ENCODE measurements at regions not wholly inside any gene's neighbourhood (a gene's known extent, or its start where the extent isn't known, plus 50 kb on each side); places are given as distances from the start of the nearest gene placed in this dataset.

DNA sequence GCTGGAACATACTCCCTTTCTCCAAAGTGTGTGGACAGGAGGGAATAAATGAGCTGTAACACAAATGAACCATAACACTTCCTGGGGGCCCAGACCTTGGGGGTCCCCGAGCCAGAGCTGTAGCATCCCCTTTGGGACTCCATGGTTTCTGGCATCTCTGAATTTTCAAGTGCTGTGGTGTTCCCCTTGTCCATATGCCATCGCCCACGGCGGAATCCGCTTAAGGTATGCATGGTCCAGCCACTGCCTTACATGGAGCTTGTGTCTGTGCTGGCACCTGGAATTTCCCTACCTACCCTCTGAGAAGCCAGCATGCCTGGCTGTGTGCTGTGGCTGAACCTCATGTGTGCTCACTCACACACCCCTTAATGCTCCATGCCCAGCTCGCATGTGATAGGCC lies 943.6 kb downstream of the SLITRK1 start:
- TF ChIP-seq, protein P1, sequence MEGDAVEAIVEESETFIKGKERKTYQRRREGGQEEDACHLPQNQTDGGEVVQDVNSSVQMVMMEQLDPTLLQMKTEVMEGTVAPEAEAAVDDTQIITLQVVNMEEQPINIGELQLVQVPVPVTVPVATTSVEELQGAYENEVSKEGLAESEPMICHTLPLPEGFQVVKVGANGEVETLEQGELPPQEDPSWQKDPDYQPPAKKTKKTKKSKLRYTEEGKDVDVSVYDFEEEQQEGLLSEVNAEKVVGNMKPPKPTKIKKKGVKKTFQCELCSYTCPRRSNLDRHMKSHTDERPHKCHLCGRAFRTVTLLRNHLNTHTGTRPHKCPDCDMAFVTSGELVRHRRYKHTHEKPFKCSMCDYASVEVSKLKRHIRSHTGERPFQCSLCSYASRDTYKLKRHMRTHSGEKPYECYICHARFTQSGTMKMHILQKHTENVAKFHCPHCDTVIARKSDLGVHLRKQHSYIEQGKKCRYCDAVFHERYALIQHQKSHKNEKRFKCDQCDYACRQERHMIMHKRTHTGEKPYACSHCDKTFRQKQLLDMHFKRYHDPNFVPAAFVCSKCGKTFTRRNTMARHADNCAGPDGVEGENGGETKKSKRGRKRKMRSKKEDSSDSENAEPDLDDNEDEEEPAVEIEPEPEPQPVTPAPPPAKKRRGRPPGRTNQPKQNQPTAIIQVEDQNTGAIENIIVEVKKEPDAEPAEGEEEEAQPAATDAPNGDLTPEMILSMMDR (IDR thresholded peaks at IDR 0.05) = no peak
- peaks cover 11 to 13% of the 10 kb centered on the region in 2 donors for H3K9me3 ChIP-seq (replicated peaks in 1 of 2; ENCODE audit: control insufficient read depth in 1 of 2, insufficient read depth in 1 of 2, low read length in 2 of 2)
- peaks cover 0 to 1% (median 0%) of the 10 kb centered on the region in 3 donors for H3K27me3 Mint-ChIP-seq (ENCODE audit: low read depth in 3 of 3)
- H3K4me3 ChIP-seq (replicated peaks in 1 of 3; ENCODE audit: low read depth in 2 of 3, low read length in 3 of 3) = no peak overlapping the region
- no peak overlapping the region for H3K27ac Mint-ChIP-seq
- 93% methylated on average over 6 of the region's 6 CpGs for WGBS (ENCODE audit: insufficient coverage)
- H3K4me3 Mint-ChIP-seq = no peak overlapping the region
- H2AFZ ChIP-seq (ENCODE audit: insufficient read depth, low read depth, low read length, poor library complexity, severe bottlenecking) = no peak overlapping the region
- H3K36me3 Mint-ChIP-seq = no peaks in the 10 kb centered on the region
- H3K9ac ChIP-seq (ENCODE audit: insufficient read depth, low read length, poor library complexity, severe bottlenecking) = no peak overlapping the region
- H3K79me2 ChIP-seq (ENCODE audit: insufficient read depth, low read length) = no peaks in the 10 kb centered on the region
- H4K20me1 ChIP-seq (ENCODE audit: insufficient read depth, low read length) = no peaks in the 10 kb centered on the region
- H3K9me3 Mint-ChIP-seq = peaks cover 0 to 16% (median 8%) of the 10 kb centered on the region in 7 donors
- no peaks in the 10 kb centered on the region for H3K4me1 ChIP-seq (ENCODE audit: control insufficient read depth in 1 of 2, insufficient read depth in 2 of 2, low read length in 2 of 2)
- H3K27ac ChIP-seq (ENCODE audit: low read depth in 1 of 2, low read length in 2 of 2) = no peak overlapping the region
- H3K27me3 ChIP-seq (ENCODE audit: control insufficient read depth in 2 of 2, insufficient read depth in 2 of 2, low read length in 2 of 2) = no peaks in the 10 kb centered on the region
- no peak for DNase-seq
- no peaks in the 10 kb centered on the region for H3K36me3 ChIP-seq (replicated peaks in 1 of 2; ENCODE audit: control insufficient read depth in 1 of 2, insufficient read depth in 2 of 2, low read length in 2 of 2)
- H3K4me1 Mint-ChIP-seq = no peaks in the 10 kb centered on the region
- intact Hi-C loops (cut with micrococcal nuclease) = no loop called here
- H3K4me2 ChIP-seq (replicated peaks; ENCODE audit: extremely low read depth, low read length, poor library complexity, severe bottlenecking) = no peak overlapping the region

- no peaks in the 10 kb centered on the region for H3K79me2 ChIP-seq (ENCODE audit: insufficient read depth, low read length)
Observed at GRCh38 chr13:82934000-82934399, 948.3 kb downstream of the SLITRK1 start.

More at GRCh38 chr13:82934000-82934399, 948.3 kb downstream of the SLITRK1 start:
- no peak overlapping the region for H3K4me2 ChIP-seq (replicated peaks; ENCODE audit: extremely low read depth, low read length, poor library complexity, severe bottlenecking)
- H3K9me3 Mint-ChIP-seq = peaks cover 0 to 22% (median 9%) of the 10 kb centered on the region in 7 donors
- H3K9ac ChIP-seq (ENCODE audit: insufficient read depth, low read length, poor library complexity, severe bottlenecking) = no peak overlapping the region
- H3K4me1 ChIP-seq (ENCODE audit: control insufficient read depth in 1 of 2, insufficient read depth in 2 of 2, low read length in 2 of 2) = no peaks in the 10 kb centered on the region
- H3K36me3 ChIP-seq (replicated peaks in 1 of 2; ENCODE audit: control insufficient read depth in 1 of 2, insufficient read depth in 2 of 2, low read length in 2 of 2) = no peaks in the 10 kb centered on the region
- TF ChIP-seq, protein P1 (IDR thresholded peaks at IDR 0.05) = no peak
- H2AFZ ChIP-seq (ENCODE audit: insufficient read depth, low read depth, low read length, poor library complexity, severe bottlenecking) = no peak overlapping the region
- no peaks in the 10 kb centered on the region for H3K36me3 Mint-ChIP-seq
- H3K27ac ChIP-seq (ENCODE audit: low read depth in 1 of 2, low read length in 2 of 2) = no peak overlapping the region
- peaks cover 9 to 16% of the 10 kb centered on the region in 2 donors for H3K9me3 ChIP-seq (replicated peaks in 1 of 2; ENCODE audit: control insufficient read depth in 1 of 2, insufficient read depth in 1 of 2, low read length in 2 of 2)
- no peaks in the 10 kb centered on the region for H4K20me1 ChIP-seq (ENCODE audit: insufficient read depth, low read length)
- intact Hi-C loops (cut with micrococcal nuclease) = no loop called here
- no peak overlapping the region for H3K4me3 Mint-ChIP-seq
- H3K27me3 ChIP-seq (ENCODE audit: control insufficient read depth in 2 of 2, insufficient read depth in 2 of 2, low read length in 2 of 2) = no peaks in the 10 kb centered on the region
- DNase-seq = no peak
- WGBS (ENCODE audit: insufficient coverage) = no CpG with 5 or more reads among the region's 2 CpGs
- no peak overlapping the region for H3K4me3 ChIP-seq (replicated peaks in 1 of 3; ENCODE audit: low read depth in 2 of 3, low read length in 3 of 3)
- no peaks in the 10 kb centered on the region for H3K4me1 Mint-ChIP-seq
- no peaks in the 10 kb centered on the region for H3K27me3 Mint-ChIP-seq (ENCODE audit: low read depth in 3 of 3)
- no peak overlapping the region for H3K27ac Mint-ChIP-seq

All from CD14-positive monocyte (primary cell).